HG02981 (cell line): ENCODE measurements at regions not wholly inside any gene's neighbourhood (a gene's known extent, or its start where the extent isn't known, plus 50 kb on each side); places are given as distances from the start of the nearest gene placed in this dataset.

Source experiments
- ATAC-seq: cut with Tn5 transposase; IDR thresholded peaks from one replicate; pipeline ENCODE4 v1.9.1; 2021; ENCODE audit warnings: mild to moderate bottlenecking, moderate library complexity; ENCODE audit not compliant: unreplicated experiment

GRCh38 chr4:73001885-73002284 lies 67.6 kb downstream of the COX18 start:
- no peak for ATAC-seq

- ATAC-seq = no peak
Observed at GRCh38 chr4:72997409-72997808, 72.1 kb downstream of the COX18 start.

GRCh38 chr4:72994670-72995069 lies 74.8 kb downstream of the COX18 start:
- ATAC-seq = no peak

GRCh38 chr4:72993876-72994275 lies 75.6 kb downstream of the COX18 start:
- ATAC-seq = no peak

- no peak for ATAC-seq
Observed at GRCh38 chr4:72991873-72992272, 77.6 kb downstream of the COX18 start.

- no peak for ATAC-seq
Observed at GRCh38 chr4:72987741-72988729, 81.5 kb downstream of the COX18 start.

- no peak for ATAC-seq
Observed at GRCh38 chr4:72984351-72984750, 85.2 kb downstream of the COX18 start.

- ATAC-seq = no peak
Observed at GRCh38 chr4:72983709-72984108, 85.8 kb downstream of the COX18 start.

GRCh38 chr4:72977936-72978485 lies 91.5 kb downstream of the COX18 start:
- no peak for ATAC-seq

- ATAC-seq = no peak
Observed at GRCh38 chr4:72975488-72975784, 94.1 kb downstream of the COX18 start.

GRCh38 chr4:72974694-72975487 lies 94.6 kb downstream of the COX18 start:
- ATAC-seq = no peak

GRCh38 chr4:72971572-72971971 lies 97.9 kb downstream of the COX18 start:
- ATAC-seq = no peak

GRCh38 chr4:72970756-72971155 lies 98.8 kb downstream of the COX18 start:
- no peak for ATAC-seq

GRCh38 chr4:72969976-72970375 lies 99.5 kb downstream of the COX18 start:
- no peak for ATAC-seq

- ATAC-seq = no peak
Observed at GRCh38 chr4:72966652-72967051, 102.9 kb downstream of the COX18 start.

- no peak for ATAC-seq
Observed at GRCh38 chr4:72959411-72959810, 110.1 kb downstream of the COX18 start.

GRCh38 chr4:72954811-72955210 lies 114.7 kb downstream of the COX18 start:
- ATAC-seq = no peak

GRCh38 chr4:72953571-72953970 lies 115.9 kb downstream of the COX18 start:
- no peak for ATAC-seq

GRCh38 chr4:72951628-72952027 lies 117.9 kb downstream of the COX18 start:
- ATAC-seq = no peak

GRCh38 chr4:72951147-72951546 lies 118.4 kb downstream of the COX18 start:
- no peak for ATAC-seq

GRCh38 chr4:72948080-72948479 lies 121.4 kb downstream of the COX18 start:
- no peak for ATAC-seq
